H9 (cell line): ENCODE measurements at regions not wholly inside any gene's neighbourhood (a gene's known extent, or its start where the extent isn't known, plus 50 kb on each side); places are given as distances from the start of the nearest gene placed in this dataset.

Experiments
- DNase-seq: peaks from one replicate; pipeline ENCODE4 v3.0.0-alpha.2; 2017
- H2AFZ ChIP-seq: one replicate; pipeline ENCODE4 v1.6.1; 2013; ENCODE audit warnings: mild to moderate bottlenecking, low read length, control low read depth, moderate library complexity
- H2AK5ac ChIP-seq: 2 replicates; pipeline ENCODE4 v1.6.1; 2013; ENCODE audit warnings: low read length, control low read depth, mixed read lengths; ENCODE audit not compliant: insufficient read length
- H2BK120ac ChIP-seq: one replicate; pipeline ENCODE4 v1.6.1; 2013; ENCODE audit warnings: low read depth, mild to moderate bottlenecking, low read length, control low read depth, inconsistent platforms; ENCODE audit not compliant: poor library complexity, severe bottlenecking
- H2BK12ac ChIP-seq: 2 replicates; pipeline ENCODE4 v1.6.1; 2013; ENCODE audit warnings: low read length, control low read depth, mixed read lengths, low read depth; ENCODE audit not compliant: insufficient read length
- H2BK15ac ChIP-seq: 2 replicates; pipeline ENCODE4 v1.6.1; 2013; ENCODE audit warnings: low read depth, low read length, control low read depth
- H2BK20ac ChIP-seq: one replicate; pipeline ENCODE4 v1.6.1; 2013; ENCODE audit warnings: low read depth, mild to moderate bottlenecking, low read length, control low read depth, inconsistent platforms; ENCODE audit not compliant: poor library complexity, severe bottlenecking
- H2BK5ac ChIP-seq: 2 replicates; pipeline ENCODE4 v1.6.1; 2013; ENCODE audit warnings: low read length, control low read depth, mixed read lengths; ENCODE audit not compliant: insufficient read length
- H3K14ac ChIP-seq: 2 replicates; pipeline ENCODE4 v1.6.1; 2013; ENCODE audit warnings: low read length, control low read depth; ENCODE audit not compliant: insufficient read depth
- H3K18ac ChIP-seq: 2 replicates; pipeline ENCODE4 v1.6.1; 2013; ENCODE audit warnings: low read depth, mild to moderate bottlenecking, mixed read lengths, low read length, control low read depth; ENCODE audit not compliant: insufficient read length
- H3K23ac ChIP-seq: 2 replicates; pipeline ENCODE4 v1.6.1; 2013; ENCODE audit warnings: low read length, control low read depth, mixed read lengths, low read depth; ENCODE audit not compliant: insufficient read length
- H3K23me2 ChIP-seq: 2 replicates; pipeline ENCODE4 v1.6.1; 2013; ENCODE audit warnings: low read depth, mild to moderate bottlenecking, mixed read lengths, low read length, control low read depth; ENCODE audit not compliant: insufficient read length, poor library complexity, severe bottlenecking
- H3K27ac ChIP-seq: 2 replicates; pipeline ENCODE4 v1.5.1; 2013; ENCODE audit warnings: low read length, control low read depth, mixed read lengths, low read depth; ENCODE audit not compliant: insufficient read length
- H3K27me3 ChIP-seq: 2 replicates; pipeline ENCODE4 v1.6.1; 2013; ENCODE audit warnings: low read length, control low read depth, inconsistent platforms; ENCODE audit not compliant: insufficient read depth
- H3K4ac ChIP-seq: 2 replicates; pipeline ENCODE4 v1.6.1; 2013; ENCODE audit warnings: low read depth, mild to moderate bottlenecking, control low read depth, inconsistent platforms, low read length, moderate library complexity
- H3K4me1 ChIP-seq: 2 replicates; pipeline ENCODE4 v1.6.1; 2013; ENCODE audit warnings: low read length, control low read depth, inconsistent platforms; ENCODE audit not compliant: insufficient read depth
- H3K4me2 ChIP-seq: 2 replicates; pipeline ENCODE4 v1.6.1; 2013; ENCODE audit warnings: low read length, control low read depth, mixed read lengths; ENCODE audit not compliant: insufficient read length, insufficient read depth
- H3K56ac ChIP-seq: 2 replicates; pipeline ENCODE4 v1.6.1; 2013; ENCODE audit warnings: low read depth, mild to moderate bottlenecking, mixed read lengths, low read length, control low read depth; ENCODE audit not compliant: insufficient read length
- H3K79me1 ChIP-seq: 2 replicates; pipeline ENCODE4 v1.6.1; 2013; ENCODE audit warnings: low read depth, mild to moderate bottlenecking, moderate library complexity, low read length, control low read depth, inconsistent platforms; ENCODE audit not compliant: insufficient read depth, poor library complexity, severe bottlenecking
- H3K79me2 ChIP-seq: 2 replicates; pipeline ENCODE4 v1.6.1; 2013; ENCODE audit warnings: low read length, control low read depth, inconsistent platforms; ENCODE audit not compliant: insufficient read depth
- H3K9ac ChIP-seq: 2 replicates; pipeline ENCODE4 v1.6.1; 2013; ENCODE audit warnings: low read length, control low read depth, mixed read lengths; ENCODE audit not compliant: insufficient read length; ENCODE audit errors: extremely low read depth
- H3K9me3 ChIP-seq: one replicate; pipeline ENCODE4 v1.6.1; 2013; ENCODE audit warnings: low read depth, low read length, inconsistent platforms; ENCODE audit not compliant: control insufficient read depth
- H3T11ph ChIP-seq: one replicate; pipeline ENCODE4 v1.6.1; 2013; ENCODE audit warnings: mild to moderate bottlenecking, low read length, control low read depth, inconsistent platforms
- H4K20me1 ChIP-seq: one replicate; pipeline ENCODE4 v1.6.1; 2013; ENCODE audit not compliant: control insufficient read depth, insufficient read length, insufficient read depth
- H4K5ac ChIP-seq: 2 replicates; pipeline ENCODE4 v1.6.1; 2013; ENCODE audit warnings: low read depth, mild to moderate bottlenecking, mixed read lengths, low read length, control low read depth; ENCODE audit not compliant: insufficient read length
- H4K8ac ChIP-seq: replicated peaks from 2 replicates; pipeline ENCODE4 v1.6.1; 2013; ENCODE audit warnings: low read length, control low read depth, mixed read lengths, low read depth; ENCODE audit not compliant: insufficient read length
- H4K91ac ChIP-seq: 2 replicates; pipeline ENCODE4 v1.6.1; 2013; ENCODE audit warnings: low read depth, mild to moderate bottlenecking, moderate library complexity, mixed read lengths, low read length, control low read depth; ENCODE audit not compliant: insufficient read length
- H3K27ac Mint-ChIP-seq, 3 experiments: 2 replicates in 2 of 3; 3 replicates in 1 of 3; pipeline ENCODE4 v1.8.0; 2020 to 2021; ENCODE audit warnings: mixed read lengths in 3 of 3, mild to moderate bottlenecking in 1 of 3, moderate library complexity in 1 of 3
- H3K27me3 Mint-ChIP-seq: 2 replicates; pipeline ENCODE4 v1.8.0; 2021; ENCODE audit warnings: low read depth, mild to moderate bottlenecking, moderate library complexity, mixed read lengths
- H3K36me3 Mint-ChIP-seq, 3 experiments: 2 replicates in 2 of 3; 3 replicates in 1 of 3; pipeline ENCODE4 v1.8.0; 2020 to 2021; ENCODE audit warnings: low read depth in 3 of 3, mixed read lengths in 3 of 3; ENCODE audit not compliant: insufficient read depth in 1 of 3
- H3K4me1 Mint-ChIP-seq, 2 experiments: 2 replicates each; pipeline ENCODE4 v1.8.0; 2020; ENCODE audit warnings: mixed read lengths in 2 of 2
- H3K4me3 Mint-ChIP-seq, 2 experiments: 2 replicates in 1 of 2; 3 replicates in 1 of 2; pipeline ENCODE4 v1.8.0; 2020 to 2021; ENCODE audit warnings: mild to moderate bottlenecking in 2 of 2, mixed read lengths in 2 of 2, moderate library complexity in 1 of 2
- H3K9me3 Mint-ChIP-seq, 2 experiments: 2 replicates in 1 of 2; 3 replicates in 1 of 2; pipeline ENCODE4 v1.8.0; 2020; ENCODE audit warnings: mild to moderate bottlenecking in 2 of 2, mixed read lengths in 2 of 2, moderate library complexity in 1 of 2
- WGBS: extraction: QIAGEN DNeasy Blood & Tissue Kit; methylation state at CpG from one replicate; pipeline ENCODE4 v1.1.7; 2013; ENCODE audit warnings: missing lambda C conversion rate, low lambda C conversion rate, mixed read lengths; ENCODE audit not compliant: insufficient read length; ENCODE audit errors: extremely low coverage; 5-methylcytosine and 5-hydroxymethylcytosine counted together
- TF ChIP-seq, protein P1 (sequence below): fragments of 200-600 bp; sonication (generic); conservative IDR thresholded peaks from 3 replicates; pipeline ENCODE4 v1.8.0; 2021; ENCODE audit warnings: antibody characterized with exemption, mild to moderate bottlenecking

DNA sequence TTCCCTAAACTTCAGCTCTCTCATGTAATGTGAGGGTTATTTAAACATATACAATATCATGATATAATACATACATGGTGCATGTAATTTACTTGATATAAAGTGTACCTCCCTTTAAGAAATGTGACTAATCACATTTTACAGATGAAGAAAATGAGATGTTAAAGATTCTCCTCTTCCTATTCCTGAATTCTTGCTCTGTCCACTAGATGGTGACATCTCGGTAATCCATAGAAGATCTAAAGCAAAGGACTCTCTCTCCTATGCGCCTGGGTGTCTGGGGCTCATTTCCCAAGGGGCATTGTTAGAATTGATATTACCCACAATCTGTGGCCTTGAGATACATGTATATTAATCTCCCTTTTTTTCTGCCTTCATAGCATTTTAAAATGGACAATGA lies 804.9 kb downstream of the RAB28 start:
- Histone ChIP-seq H3K27ac (no peak overlapping the region), H4K5ac (no peak overlapping the region), H3T11ph (no peak overlapping the region), H4K20me1 (no peaks in the 10 kb centered on the region), H4K8ac (no peak overlapping the region), H2AFZ (no peak overlapping the region), H2AK5ac (no peak overlapping the region), H3K4ac (no peak overlapping the region), H2BK20ac (no peak overlapping the region), H2BK120ac (no peak overlapping the region), H3K79me1 (no peaks in the 10 kb centered on the region), H3K79me2 (no peaks in the 10 kb centered on the region), H3K18ac (no peak overlapping the region), H3K23ac (no peak overlapping the region), H3K23me2 (no peaks in the 10 kb centered on the region), H2BK5ac (no peak overlapping the region), H3K9me3 (no peaks in the 10 kb centered on the region), H3K27me3 (no peaks in the 10 kb centered on the region), H3K56ac (no peak overlapping the region), H2BK15ac (no peak overlapping the region), H3K14ac (no peak overlapping the region), H2BK12ac (no peak overlapping the region), H3K4me1 (no peaks in the 10 kb centered on the region), H4K91ac (no peak overlapping the region), H3K4me2 (no peak overlapping the region), H3K9ac (no peak overlapping the region)
- Mint-ChIP-seq H3K9me3 (peaks cover 10 to 12% of the 10 kb centered on the region in 2 experiments), H3K4me3 (no peak overlapping the region), H3K27me3 (no peaks in the 10 kb centered on the region), H3K36me3 (peaks cover 7 to 10% (median 8%) of the 10 kb centered on the region in 3 experiments), H3K4me1 (no peaks in the 10 kb centered on the region), H3K27ac (no peak overlapping the region)
- TF ChIP-seq, protein P1, sequence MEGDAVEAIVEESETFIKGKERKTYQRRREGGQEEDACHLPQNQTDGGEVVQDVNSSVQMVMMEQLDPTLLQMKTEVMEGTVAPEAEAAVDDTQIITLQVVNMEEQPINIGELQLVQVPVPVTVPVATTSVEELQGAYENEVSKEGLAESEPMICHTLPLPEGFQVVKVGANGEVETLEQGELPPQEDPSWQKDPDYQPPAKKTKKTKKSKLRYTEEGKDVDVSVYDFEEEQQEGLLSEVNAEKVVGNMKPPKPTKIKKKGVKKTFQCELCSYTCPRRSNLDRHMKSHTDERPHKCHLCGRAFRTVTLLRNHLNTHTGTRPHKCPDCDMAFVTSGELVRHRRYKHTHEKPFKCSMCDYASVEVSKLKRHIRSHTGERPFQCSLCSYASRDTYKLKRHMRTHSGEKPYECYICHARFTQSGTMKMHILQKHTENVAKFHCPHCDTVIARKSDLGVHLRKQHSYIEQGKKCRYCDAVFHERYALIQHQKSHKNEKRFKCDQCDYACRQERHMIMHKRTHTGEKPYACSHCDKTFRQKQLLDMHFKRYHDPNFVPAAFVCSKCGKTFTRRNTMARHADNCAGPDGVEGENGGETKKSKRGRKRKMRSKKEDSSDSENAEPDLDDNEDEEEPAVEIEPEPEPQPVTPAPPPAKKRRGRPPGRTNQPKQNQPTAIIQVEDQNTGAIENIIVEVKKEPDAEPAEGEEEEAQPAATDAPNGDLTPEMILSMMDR, result peak; percentile 68
- no peak for DNase-seq
- WGBS, result no CpG with 5 or more reads among the region's 2 CpGs
